Neuronal stem cell (in vitro differentiated cells): ENCODE measurements at regions not wholly inside any gene's neighbourhood (a gene's known extent, or its start where the extent isn't known, plus 50 kb on each side); places are given as distances from the start of the nearest gene placed in this dataset.
A peak's percentile ranks its signal among the peaks of the same experiment; 100 is the strongest.

Experiments used
- DNase-seq: peaks from one replicate; pipeline ENCODE4 v3.0.0-alpha.2; 2013; ENCODE audit warnings: low spot score
- H2AFZ ChIP-seq: one replicate; pipeline ENCODE4 v1.6.1; 2013; ENCODE audit warnings: mild to moderate bottlenecking, low read length, inconsistent platforms
- H2AK5ac ChIP-seq: 2 replicates; pipeline ENCODE4 v1.6.1; 2013; ENCODE audit warnings: low read depth, mild to moderate bottlenecking, inconsistent platforms, low read length, moderate library complexity, mixed read lengths
- H2BK120ac ChIP-seq: 2 replicates; pipeline ENCODE4 v1.6.1; 2013; ENCODE audit warnings: low read depth, mild to moderate bottlenecking, inconsistent platforms, low read length, moderate library complexity, mixed read lengths
- H2BK12ac ChIP-seq: one replicate; pipeline ENCODE4 v1.6.1; 2013; ENCODE audit warnings: low read length, inconsistent platforms
- H2BK15ac ChIP-seq: 2 replicates; pipeline ENCODE4 v1.6.1; 2013; ENCODE audit warnings: mild to moderate bottlenecking, low read length, inconsistent platforms, mixed read lengths
- H2BK5ac ChIP-seq: one replicate; pipeline ENCODE4 v1.6.1; 2013; ENCODE audit warnings: inconsistent platforms, mild to moderate bottlenecking, low read length, moderate library complexity
- H3K14ac ChIP-seq: one replicate; pipeline ENCODE4 v1.6.1; 2013; ENCODE audit warnings: low read length, inconsistent platforms
- H3K18ac ChIP-seq: 2 replicates; pipeline ENCODE4 v1.6.1; 2013; ENCODE audit warnings: low read length, inconsistent platforms
- H3K23ac ChIP-seq: 2 replicates; pipeline ENCODE4 v1.6.1; 2013; ENCODE audit warnings: low read depth, mild to moderate bottlenecking, mixed read lengths, low read length, inconsistent platforms; ENCODE audit not compliant: poor library complexity
- H3K27ac ChIP-seq: replicated peaks from 3 replicates; pipeline ENCODE4 v1.5.1; 2013; ENCODE audit warnings: low read length, inconsistent platforms
- H3K27me3 ChIP-seq, 3 experiments: 2 replicates each; pipeline ENCODE4 v1.6.1; 2013; ENCODE audit warnings: low read length in 3 of 3, mild to moderate bottlenecking in 2 of 3, inconsistent platforms in 1 of 3, low read depth in 1 of 3, mixed read lengths in 1 of 3, moderate library complexity in 1 of 3; ENCODE audit not compliant: control insufficient read depth in 3 of 3, insufficient read depth in 3 of 3
- H3K36me3 ChIP-seq, 2 donors: replicated peaks in 1 of 2; 2 replicates each; pipeline ENCODE4 v1.6.1; 2013; ENCODE audit warnings: low read length in 2 of 2; ENCODE audit not compliant: control insufficient read depth in 2 of 2, insufficient read depth in 2 of 2
- H3K4ac ChIP-seq: 2 replicates; pipeline ENCODE4 v1.6.1; 2013; ENCODE audit warnings: inconsistent platforms, mild to moderate bottlenecking, low read length, moderate library complexity
- H3K4me1 ChIP-seq, 2 donors: 1 replicate in 1 of 2; 2 replicates in 1 of 2; pipeline ENCODE4 v1.6.1; 2013; ENCODE audit warnings: low read length in 2 of 2, low read depth in 1 of 2; ENCODE audit not compliant: control insufficient read depth in 2 of 2, insufficient read depth in 1 of 2
- H3K4me2 ChIP-seq: one replicate; pipeline ENCODE4 v1.6.1; 2013; ENCODE audit warnings: mild to moderate bottlenecking, low read length, inconsistent platforms; ENCODE audit not compliant: insufficient read depth, poor library complexity, severe bottlenecking
- H3K4me3 ChIP-seq, 2 donors: 2 replicates each; pipeline ENCODE4 v1.5.1; 2013; ENCODE audit warnings: low read length in 2 of 2, mild to moderate bottlenecking in 2 of 2, inconsistent platforms in 1 of 2, moderate library complexity in 1 of 2
- H3K79me1 ChIP-seq: one replicate; pipeline ENCODE4 v1.6.1; 2013; ENCODE audit warnings: low read depth, mild to moderate bottlenecking, inconsistent platforms, low read length, moderate library complexity
- H3K9ac ChIP-seq: one replicate; pipeline ENCODE4 v1.6.1; 2013; ENCODE audit warnings: mild to moderate bottlenecking, low read depth, low read length, inconsistent platforms; ENCODE audit not compliant: poor library complexity
- H3K9me3 ChIP-seq, 2 donors: replicated peaks in 1 of 2; 2 replicates each; pipeline versions ENCODE3 to v1.6.1; 2013; ENCODE audit warnings: low read length in 2 of 2, mild to moderate bottlenecking in 2 of 2, inconsistent platforms in 1 of 2, low read depth in 1 of 2, mixed read lengths in 1 of 2, moderate library complexity in 1 of 2; ENCODE audit not compliant: control insufficient read depth in 2 of 2, insufficient read depth in 1 of 2
- H4K8ac ChIP-seq: one replicate; pipeline ENCODE4 v1.6.1; 2013; ENCODE audit warnings: low read depth, mild to moderate bottlenecking, inconsistent platforms, low read length, moderate library complexity
- H4K91ac ChIP-seq: one replicate; pipeline ENCODE4 v1.6.1; 2013; ENCODE audit warnings: low read length, low read depth, mild to moderate bottlenecking, inconsistent platforms; ENCODE audit not compliant: poor library complexity
- WGBS, 2 donors: extraction: QIAGEN DNeasy Blood & Tissue Kit; methylation state at CpG; one replicate each; pipeline ENCODE4 v1.1.7; 2013; ENCODE audit warnings: missing lambda C conversion rate in 2 of 2, mixed read lengths in 1 of 2; ENCODE audit not compliant: insufficient read length in 2 of 2, insufficient replicate concordance in 1 of 2; ENCODE audit errors: extremely low coverage in 2 of 2; 5-methylcytosine and 5-hydroxymethylcytosine counted together

DNA sequence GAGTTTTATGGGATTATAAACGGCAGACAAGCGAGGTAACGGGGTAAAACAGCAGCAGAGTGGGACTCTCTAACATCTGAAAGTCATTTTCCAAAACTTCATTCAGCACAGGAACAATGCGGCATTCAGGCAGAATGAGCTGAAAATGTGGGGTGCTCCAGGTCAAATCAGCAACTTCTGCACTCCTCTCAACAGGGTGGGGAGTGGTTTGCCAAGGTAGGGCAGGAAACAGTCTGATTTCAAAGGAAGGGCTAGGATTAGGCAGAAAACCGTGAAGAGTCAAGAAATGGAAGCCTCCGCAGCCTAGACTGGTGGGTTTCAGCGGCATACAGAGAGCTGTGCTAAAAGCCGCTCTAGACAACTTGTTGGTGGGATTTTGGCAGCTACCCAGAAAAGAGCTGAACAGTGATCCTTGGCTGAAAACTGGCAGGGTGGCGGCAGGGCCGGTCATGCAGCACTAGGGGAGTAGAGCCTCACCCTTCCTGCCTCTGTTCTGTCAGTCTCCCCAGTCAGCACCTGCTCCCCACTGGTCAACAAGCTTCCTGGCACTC is 154.2 kb upstream of the KLF12 start:
- no peak overlapping the region for H3K14ac ChIP-seq
- H3K9ac ChIP-seq: no peak overlapping the region
- no peak overlapping the region for H3K4me2 ChIP-seq
- no peaks in the 10 kb centered on the region for H3K27me3 ChIP-seq
- no peak overlapping the region for H4K91ac ChIP-seq
- no peaks in the 10 kb centered on the region for H3K9me3 ChIP-seq
- no peak overlapping the region for H2BK12ac ChIP-seq
- peak; percentile 9 for DNase-seq
- no CpG with 5 or more reads among the region's 10 CpGs for WGBS, 2 donors
- no peak overlapping the region for H3K4ac ChIP-seq
- H2AFZ ChIP-seq: peak overlapping the region; percentile 88
- no peak overlapping the region for H2BK5ac ChIP-seq
- H3K27ac ChIP-seq: peak overlapping the region; percentile 27
- H2AK5ac ChIP-seq: no peak overlapping the region
- H3K36me3 ChIP-seq: no peaks in the 10 kb centered on the region
- H3K4me3 ChIP-seq: peak overlapping the region in 1 of 2 donors; percentile 51
- no peaks in the 10 kb centered on the region for H3K79me1 ChIP-seq
- H4K8ac ChIP-seq: no peak overlapping the region
- H3K23ac ChIP-seq: no peak overlapping the region
- H3K18ac ChIP-seq: no peak overlapping the region
- H2BK15ac ChIP-seq: no peak overlapping the region
- H2BK120ac ChIP-seq: no peak overlapping the region
- H3K4me1 ChIP-seq: peaks cover 8 to 23% of the 10 kb centered on the region in 2 donors

GRCh38 chr13:74287724-74288169 is 153.5 kb upstream of the KLF12 start:
- no peak overlapping the region for H2AK5ac ChIP-seq
- H3K4ac ChIP-seq: no peak overlapping the region
- no peak overlapping the region for H2BK120ac ChIP-seq
- no peak overlapping the region for H2BK15ac ChIP-seq
- H3K27me3 ChIP-seq: no peaks in the 10 kb centered on the region
- no peak overlapping the region for H3K23ac ChIP-seq
- H2BK12ac ChIP-seq: no peak overlapping the region
- H3K9me3 ChIP-seq: no peaks in the 10 kb centered on the region
- H3K18ac ChIP-seq: no peak overlapping the region
- H4K8ac ChIP-seq: no peak overlapping the region
- H3K4me1 ChIP-seq: peaks cover 8 to 23% of the 10 kb centered on the region in 2 donors
- no peak overlapping the region for H2BK5ac ChIP-seq
- H3K14ac ChIP-seq: no peak overlapping the region
- H4K91ac ChIP-seq: no peak overlapping the region
- peak overlapping the region; percentile 37 for H3K4me2 ChIP-seq
- no peaks in the 10 kb centered on the region for H3K79me1 ChIP-seq
- WGBS, 2 donors: no CpG with 5 or more reads among the region's 4 CpGs
- no peak overlapping the region for H3K27ac ChIP-seq
- H3K4me3 ChIP-seq: peak overlapping the region in 1 of 2 donors; percentile 51
- no peak overlapping the region for H3K9ac ChIP-seq
- DNase-seq: peak; percentile 69
- no peaks in the 10 kb centered on the region for H3K36me3 ChIP-seq
- peak overlapping the region; percentile 88 for H2AFZ ChIP-seq

DNA sequence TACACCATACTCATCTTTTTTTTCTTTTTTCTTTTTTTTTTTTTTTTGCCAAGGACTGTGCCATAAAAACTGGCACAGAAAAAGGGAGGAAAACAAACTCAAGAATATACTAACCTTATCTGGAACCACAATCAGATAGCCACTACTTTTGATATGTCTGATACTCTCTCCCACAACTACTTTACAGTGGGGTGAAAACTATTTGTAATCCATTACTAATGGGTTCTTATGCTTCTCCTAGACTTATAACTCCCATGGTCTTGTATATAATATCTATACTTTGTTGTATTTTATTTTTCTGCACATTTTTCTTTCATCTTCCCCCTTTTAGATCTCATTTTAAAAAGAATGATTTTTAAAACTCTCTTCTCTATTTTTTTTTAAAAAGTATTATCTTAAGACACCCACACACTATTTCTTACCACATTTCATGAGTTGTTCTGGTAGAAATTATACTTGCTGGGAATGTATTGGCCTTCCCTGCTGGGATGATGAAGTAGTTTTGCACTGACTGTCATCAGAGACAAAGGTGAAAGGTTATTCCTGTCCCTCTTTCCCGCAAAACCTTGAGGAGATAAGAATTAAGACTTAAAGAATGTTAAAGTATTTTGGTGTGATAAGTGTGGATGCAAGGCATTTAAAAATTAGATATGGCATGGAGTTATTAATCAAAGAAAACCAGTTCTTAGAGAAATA is 146.7 kb upstream of the KLF12 start:
- Histone ChIP-seq H4K91ac (no peak overlapping the region), H3K4me1 (no peaks in the 10 kb centered on the region), H3K4me3 (no peak overlapping the region), H3K23ac (no peak overlapping the region), H2AFZ (no peak overlapping the region), H4K8ac (no peak overlapping the region), H2AK5ac (no peak overlapping the region), H2BK120ac (no peak overlapping the region), H3K27ac (no peak overlapping the region), H3K18ac (no peak overlapping the region), H2BK5ac (no peak overlapping the region), H3K4ac (no peak overlapping the region), H3K36me3 (no peaks in the 10 kb centered on the region), H2BK12ac (no peak overlapping the region), H3K14ac (no peak overlapping the region), H2BK15ac (no peak overlapping the region), H3K79me1 (no peaks in the 10 kb centered on the region), H3K9me3 (no peaks in the 10 kb centered on the region), H3K4me2 (no peak overlapping the region), H3K27me3 (no peaks in the 10 kb centered on the region), H3K9ac (no peak overlapping the region)
- WGBS, 2 donors: no CpG with 5 or more reads among the region's 1 CpG
- no peak for DNase-seq

GRCh38 chr13:74280093-74280794 is 146.0 kb upstream of the KLF12 start:
- Histone ChIP-seq H3K14ac (no peak overlapping the region), H3K18ac (no peak overlapping the region), H3K23ac (no peak overlapping the region), H4K91ac (no peak overlapping the region), H3K27me3 (no peaks in the 10 kb centered on the region), H2BK120ac (no peak overlapping the region), H4K8ac (no peak overlapping the region), H3K4ac (no peak overlapping the region), H2BK12ac (no peak overlapping the region), H3K9ac (no peak overlapping the region), H2AK5ac (no peak overlapping the region), H3K27ac (no peak overlapping the region), H3K4me2 (no peak overlapping the region), H2BK15ac (no peak overlapping the region), H2BK5ac (no peak overlapping the region), H3K4me3 (no peak overlapping the region), H2AFZ (no peak overlapping the region), H3K9me3 (no peaks in the 10 kb centered on the region), H3K79me1 (no peaks in the 10 kb centered on the region), H3K36me3 (no peaks in the 10 kb centered on the region), H3K4me1 (no peaks in the 10 kb centered on the region)
- no peak for DNase-seq
- no CpG with 5 or more reads among the region's 3 CpGs for WGBS, 2 donors
